SU-DHL-6 (cell line): ENCODE measurements at regions not wholly inside any gene's neighbourhood (a gene's known extent, or its start where the extent isn't known, plus 50 kb on each side); places are given as distances from the start of the nearest gene placed in this dataset.

Experiments used
- EZH2phosphoT487 ChIP-seq: fragments of 200-600 bp; sonication (generic), shearing (Covaris generic); conservative IDR thresholded peaks from 2 replicates; pipeline ENCODE4 v1.6.1; 2018; ENCODE audit warnings: mild to moderate bottlenecking, antibody characterized with exemption, low read length, moderate library complexity, mixed read lengths
- TF ChIP-seq, protein P1 (sequence below): fragments of 200-600 bp; sonication (generic); IDR thresholded peaks from one replicate; pipeline ENCODE4 v1.5.1; 2017; ENCODE audit warnings: antibody characterized with exemption, mild to moderate bottlenecking, low read length, moderate library complexity; ENCODE audit not compliant: insufficient read depth, poor library complexity, severe bottlenecking

GRCh38 chr2:239583879-239584859, 183.3 kb upstream of the HDAC4 start:
- TF ChIP-seq, protein P1, sequence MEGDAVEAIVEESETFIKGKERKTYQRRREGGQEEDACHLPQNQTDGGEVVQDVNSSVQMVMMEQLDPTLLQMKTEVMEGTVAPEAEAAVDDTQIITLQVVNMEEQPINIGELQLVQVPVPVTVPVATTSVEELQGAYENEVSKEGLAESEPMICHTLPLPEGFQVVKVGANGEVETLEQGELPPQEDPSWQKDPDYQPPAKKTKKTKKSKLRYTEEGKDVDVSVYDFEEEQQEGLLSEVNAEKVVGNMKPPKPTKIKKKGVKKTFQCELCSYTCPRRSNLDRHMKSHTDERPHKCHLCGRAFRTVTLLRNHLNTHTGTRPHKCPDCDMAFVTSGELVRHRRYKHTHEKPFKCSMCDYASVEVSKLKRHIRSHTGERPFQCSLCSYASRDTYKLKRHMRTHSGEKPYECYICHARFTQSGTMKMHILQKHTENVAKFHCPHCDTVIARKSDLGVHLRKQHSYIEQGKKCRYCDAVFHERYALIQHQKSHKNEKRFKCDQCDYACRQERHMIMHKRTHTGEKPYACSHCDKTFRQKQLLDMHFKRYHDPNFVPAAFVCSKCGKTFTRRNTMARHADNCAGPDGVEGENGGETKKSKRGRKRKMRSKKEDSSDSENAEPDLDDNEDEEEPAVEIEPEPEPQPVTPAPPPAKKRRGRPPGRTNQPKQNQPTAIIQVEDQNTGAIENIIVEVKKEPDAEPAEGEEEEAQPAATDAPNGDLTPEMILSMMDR, result no peak
- TF ChIP-seq EZH2phosphoT487, result no peak
